ENCODE measurements at regions not wholly inside any gene's neighbourhood (a gene's known extent, or its start where the extent isn't known, plus 50 kb on each side); places are given as distances from the start of the nearest gene placed in this dataset.
"Not testable (repeated sequence)": the region's sequence is repeated elsewhere in the genome, so short reads cannot be mapped to it uniquely, and the experiment has no call there.

DNA sequence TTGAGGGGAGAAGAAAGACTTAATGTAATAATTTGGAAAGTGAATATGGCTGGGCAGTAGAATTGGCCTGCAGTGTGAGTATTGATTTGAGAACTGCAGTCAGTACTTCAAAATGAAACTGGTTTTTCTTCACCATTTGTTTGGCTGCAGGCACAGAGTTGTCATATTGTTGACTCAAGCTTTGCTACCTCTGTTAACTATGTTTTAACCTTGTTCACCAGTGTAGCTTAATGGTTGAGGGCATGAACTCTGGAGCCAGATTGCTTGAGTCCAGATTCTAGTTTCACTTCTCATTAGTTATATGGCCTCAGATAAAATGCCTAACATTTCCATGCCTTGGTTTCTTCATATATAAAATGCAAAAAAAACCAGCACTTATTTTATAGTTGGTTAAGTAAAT, 64.1 kb downstream of the CFAP44 start:
- no peak for DNase-seq (ENCODE audit: low spot score in 2 of 2)
- H3K9me3 ChIP-seq, result no peaks in the 10 kb centered on the region
- no peak overlapping the region for H3K4me3 ChIP-seq
- in situ Hi-C loops (cut with MboI; ENCODE audit: low sequenced_read_pairs), result no loop called here
- H3K36me3 ChIP-seq (replicated peaks), result no peaks in the 10 kb centered on the region
- H3K4me1 ChIP-seq, result no peaks in the 10 kb centered on the region
- H3K27me3 ChIP-seq (ENCODE audit: low read depth), result no peaks in the 10 kb centered on the region

DNA sequence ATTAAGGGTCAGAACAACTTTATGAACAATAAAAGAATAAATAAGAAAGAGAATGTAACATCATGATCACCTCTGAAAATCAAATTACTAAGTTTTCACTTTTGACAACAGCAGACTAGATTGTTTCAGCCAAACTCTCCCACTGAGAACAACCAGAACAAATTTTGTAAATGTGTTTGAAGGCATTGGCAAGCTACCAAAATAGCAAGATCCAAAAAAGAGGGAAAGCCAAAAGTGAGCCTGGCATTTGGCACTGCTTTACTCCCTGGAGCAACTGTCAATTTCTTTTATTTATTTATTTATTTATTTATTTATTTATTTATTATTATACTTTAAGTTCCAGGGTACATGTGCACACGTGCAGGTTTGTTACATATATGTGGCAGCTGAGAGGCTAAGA, 67.2 kb downstream of the CFAP44 start:
- no peak for DNase-seq (ENCODE audit: low spot score in 2 of 2)
- Histone ChIP-seq H3K36me3 (replicated peaks) (no peaks in the 10 kb centered on the region), H3K4me1 (no peaks in the 10 kb centered on the region), H3K27me3 (ENCODE audit: low read depth) (no peaks in the 10 kb centered on the region), H3K9me3 (no peaks in the 10 kb centered on the region), H3K4me3 (no peak overlapping the region)
- in situ Hi-C loops (cut with MboI; ENCODE audit: low sequenced_read_pairs), result no loop called here

DNA sequence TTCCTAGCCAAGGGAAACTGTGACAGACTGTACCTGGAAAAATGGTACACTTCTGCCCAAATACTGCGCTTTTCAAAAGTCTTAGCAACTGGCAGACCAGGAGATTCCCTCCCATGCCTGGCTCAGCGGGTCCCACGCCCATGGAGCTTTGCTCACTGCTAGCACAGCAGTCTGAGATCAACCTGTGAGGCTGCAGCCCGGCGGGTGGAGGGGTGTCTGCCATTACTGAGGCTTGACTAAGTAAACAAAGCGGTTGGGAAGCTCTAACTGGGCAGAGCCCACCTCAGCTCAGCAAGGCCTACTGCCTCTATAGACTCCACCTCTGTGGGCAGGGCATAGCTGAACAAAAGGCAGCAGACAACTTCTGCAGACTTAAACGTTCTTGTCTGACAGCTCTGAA, 74.5 kb downstream of the CFAP44 start:
- H3K27me3 ChIP-seq (ENCODE audit: low read depth); H3K4me3 ChIP-seq; H3K9me3 ChIP-seq; in situ Hi-C loops (cut with MboI; ENCODE audit: low sequenced_read_pairs); H3K36me3 ChIP-seq (replicated peaks); H3K4me1 ChIP-seq; DNase-seq (ENCODE audit: low spot score in 2 of 2): not testable (repeated sequence)

DNA sequence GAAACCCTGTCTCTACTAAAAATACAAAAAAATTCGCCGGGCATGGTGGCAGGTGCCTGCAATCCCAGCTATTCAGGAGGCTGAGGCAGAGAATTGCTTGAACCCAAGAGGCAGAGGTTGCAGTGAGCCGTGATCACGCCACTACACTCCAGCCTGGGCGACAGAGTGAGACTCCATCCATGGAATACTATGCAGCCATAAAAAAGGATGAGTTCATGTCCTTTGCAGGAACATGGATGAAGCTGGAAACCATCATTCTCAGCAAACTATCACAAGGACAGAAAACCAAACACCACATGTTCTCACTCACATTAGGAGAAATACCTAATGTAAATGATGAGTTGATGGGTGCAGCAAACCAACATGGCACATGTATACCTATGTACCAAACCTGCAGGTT, 86.0 kb downstream of the CFAP44 start:
- in situ Hi-C loops (cut with MboI; ENCODE audit: low sequenced_read_pairs); H3K36me3 ChIP-seq (replicated peaks); DNase-seq (ENCODE audit: low spot score in 2 of 2); H3K4me1 ChIP-seq; H3K9me3 ChIP-seq; H3K4me3 ChIP-seq; H3K27me3 ChIP-seq (ENCODE audit: low read depth): not testable (repeated sequence)

DNA sequence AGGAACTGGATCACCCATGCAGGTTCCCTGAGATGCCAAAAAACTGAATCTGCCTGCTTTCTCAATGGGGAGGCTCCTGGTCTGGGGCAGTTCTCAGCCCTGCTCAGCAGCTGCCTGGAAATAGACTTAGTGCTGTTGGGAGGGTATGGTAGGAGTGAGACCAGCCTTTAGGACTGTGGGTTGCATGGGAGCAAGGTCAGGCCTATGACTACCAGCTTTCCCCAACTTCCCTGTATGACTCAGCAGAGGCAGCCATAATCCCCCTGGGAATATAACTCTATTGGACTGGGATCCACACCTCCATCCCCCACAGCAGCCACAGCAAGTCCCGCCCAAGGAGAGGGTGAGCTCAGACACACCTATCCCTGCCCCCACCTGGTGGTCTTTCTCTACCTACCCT, 87.0 kb downstream of the CFAP44 start:
- in situ Hi-C loops (cut with MboI; ENCODE audit: low sequenced_read_pairs), result no loop called here
- no peaks in the 10 kb centered on the region; the same call in 1 of the 2 replicates for H3K4me1 ChIP-seq
- no peaks in the 10 kb centered on the region for H3K36me3 ChIP-seq (replicated peaks)
- no peaks in the 10 kb centered on the region for H3K9me3 ChIP-seq
- peak in 1 of 2 experiments; percentile 8 for DNase-seq (ENCODE audit: low spot score in 2 of 2)
- H3K27me3 ChIP-seq (ENCODE audit: low read depth), result no peaks in the 10 kb centered on the region
- H3K4me3 ChIP-seq, result no peak overlapping the region

DNA sequence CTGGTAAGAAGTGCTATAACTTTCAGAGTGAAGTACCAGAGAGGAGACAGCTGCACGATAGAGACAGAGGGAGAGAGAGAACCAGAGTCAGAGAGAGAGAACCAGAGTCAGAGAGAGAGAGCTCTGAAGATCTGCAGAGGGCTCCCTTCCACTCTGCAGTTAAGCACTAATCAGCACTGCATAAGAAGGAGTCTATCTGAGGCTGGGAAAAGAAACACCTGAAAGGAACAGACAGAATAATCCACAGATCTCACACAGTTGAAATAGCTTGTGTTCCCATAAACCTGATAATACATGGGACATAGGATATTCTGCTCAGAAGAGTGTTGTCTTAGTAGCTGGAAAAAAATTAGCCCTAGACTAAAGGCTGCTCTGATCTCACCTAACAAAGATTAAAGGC, 87.6 kb downstream of the CFAP44 start:
- no peaks in the 10 kb centered on the region for H3K9me3 ChIP-seq
- no peaks in the 10 kb centered on the region; the same call in 1 of the 2 replicates for H3K4me1 ChIP-seq
- in situ Hi-C loops (cut with MboI; ENCODE audit: low sequenced_read_pairs), result no loop called here
- H3K27me3 ChIP-seq (ENCODE audit: low read depth), result no peaks in the 10 kb centered on the region
- H3K4me3 ChIP-seq, result no peak overlapping the region
- no peak for DNase-seq (ENCODE audit: low spot score in 2 of 2)
- no peaks in the 10 kb centered on the region for H3K36me3 ChIP-seq (replicated peaks)

DNA sequence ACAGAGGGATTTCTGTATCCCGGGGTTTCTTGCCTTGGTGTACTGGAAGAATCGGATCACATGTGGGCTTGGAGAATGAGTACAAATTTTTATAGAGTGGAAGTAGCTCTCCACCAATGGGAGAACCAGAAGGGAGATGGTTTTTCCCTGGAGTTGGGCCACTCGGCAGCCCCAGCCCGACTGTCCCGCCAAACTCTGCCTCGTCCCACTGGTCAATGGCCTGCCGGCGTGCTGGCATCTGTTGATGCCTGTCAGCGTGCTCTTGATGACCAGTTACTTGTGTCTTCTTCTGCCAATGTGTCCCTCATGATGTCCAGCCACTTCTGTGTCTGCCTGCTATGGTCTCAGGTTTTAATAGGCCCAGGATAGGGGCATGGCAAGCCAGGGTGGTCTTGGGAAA, 100.5 kb downstream of the CFAP44 start:
- H3K4me3 ChIP-seq, result no peak overlapping the region
- in situ Hi-C loops (cut with MboI; ENCODE audit: low sequenced_read_pairs), result no loop called here
- no peaks in the 10 kb centered on the region for H3K27me3 ChIP-seq (ENCODE audit: low read depth)
- no peaks in the 10 kb centered on the region for H3K9me3 ChIP-seq
- H3K36me3 ChIP-seq (replicated peaks), result no peaks in the 10 kb centered on the region
- no peak for DNase-seq (ENCODE audit: low spot score in 2 of 2)
- H3K4me1 ChIP-seq, result no peaks in the 10 kb centered on the region

DNA sequence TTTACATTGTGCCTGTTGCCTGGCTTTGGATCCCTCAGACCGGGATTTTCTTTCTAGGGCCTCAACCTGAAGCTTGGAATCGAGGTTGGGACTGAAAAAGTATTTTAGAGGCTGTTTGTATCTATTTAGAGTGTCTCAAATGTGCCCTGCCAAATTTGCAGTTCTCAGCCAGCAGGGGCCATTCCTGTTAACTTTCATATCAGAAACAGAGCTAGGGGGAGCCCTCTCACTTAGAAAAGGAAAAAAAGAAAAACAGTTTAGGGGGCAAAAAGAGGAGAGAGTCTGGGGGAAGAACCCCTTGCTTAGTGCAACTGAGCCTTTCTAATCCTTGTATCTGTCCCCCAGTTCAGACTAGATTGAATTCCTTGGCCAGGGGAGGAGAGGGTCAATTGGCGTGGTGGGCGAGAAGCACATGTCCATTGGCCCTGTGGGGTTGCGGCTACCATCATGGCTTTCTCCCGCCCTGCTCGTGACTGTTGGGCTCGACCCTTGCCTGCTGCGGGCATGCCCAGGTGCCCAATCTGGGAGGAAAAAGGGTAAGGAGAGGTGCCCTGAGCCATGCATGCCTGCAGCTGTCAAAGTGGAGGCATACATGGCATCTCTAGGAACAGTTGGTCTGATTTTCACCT, 101.6 kb downstream of the CFAP44 start:
- Histone ChIP-seq H3K4me1 (no peaks in the 10 kb centered on the region), H3K27me3 (ENCODE audit: low read depth) (no peaks in the 10 kb centered on the region), H3K9me3 (no peaks in the 10 kb centered on the region), H3K4me3 (no peak overlapping the region), H3K36me3 (replicated peaks) (no peaks in the 10 kb centered on the region)
- no peak for DNase-seq (ENCODE audit: low spot score in 2 of 2)
- in situ Hi-C loops (cut with MboI; ENCODE audit: low sequenced_read_pairs), result no loop called here

Data from HAP-1 (cell line).